ENCODE measurements at regions not wholly inside any gene's neighbourhood (a gene's known extent, or its start where the extent isn't known, plus 50 kb on each side); places are given as distances from the start of the nearest gene placed in this dataset.

GRCh38 chr2:220552790-220553535 lies 925.5 kb downstream of the SLC4A3 start:
- ATAC-seq: no peak
- intact Hi-C loops (cut with DNase I): no loop called here

DNA sequence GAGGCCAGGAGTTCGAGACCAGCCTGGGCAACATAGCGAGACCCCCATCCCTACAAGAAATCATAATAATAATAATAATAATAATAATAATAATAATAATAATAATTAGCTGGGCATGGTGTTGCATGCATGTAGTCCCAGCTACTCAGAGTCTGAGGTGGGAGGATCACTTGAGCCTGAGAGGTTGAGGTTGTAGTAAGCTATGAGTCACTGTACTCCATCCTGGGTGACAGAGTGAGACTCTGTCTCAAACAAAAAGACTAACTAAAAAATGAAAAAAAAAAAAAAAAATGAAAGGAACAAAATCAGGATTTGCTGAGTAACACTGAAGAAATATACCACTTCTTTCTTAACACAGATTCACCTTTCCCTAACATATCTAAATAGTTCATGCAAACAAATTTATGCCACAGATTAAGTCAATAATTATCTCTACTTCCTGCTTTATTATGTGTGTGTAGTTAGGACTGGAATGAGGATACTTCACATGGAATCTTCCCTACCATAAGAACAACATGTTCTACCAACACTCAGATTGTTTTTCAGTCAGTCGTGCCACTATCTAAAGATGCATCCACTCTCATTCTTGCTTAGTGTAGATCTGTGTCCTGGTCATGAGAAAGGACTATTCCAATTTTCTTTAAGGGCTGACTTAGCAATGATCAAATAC lies 928.7 kb downstream of the SLC4A3 start:
- intact Hi-C loops (cut with DNase I): no loop called here
- no peak for ATAC-seq

More at GRCh38 chr2:220552790-220553535, 925.5 kb downstream of the SLC4A3 start:
- no peak for DNase-seq

GRCh38 chr2:220556658-220557057 lies 929.2 kb downstream of the SLC4A3 start:
- intact Hi-C loops (cut with DNase I): no loop called here
- DNase-seq (no peak), ATAC-seq (no peak)

More for the DNA sequence above, 928.7 kb downstream of the SLC4A3 start:
- no peak for DNase-seq

GRCh38 chr2:220560192-220560591 lies 932.8 kb downstream of the SLC4A3 start:
- no peak for ATAC-seq
- intact Hi-C loops (cut with DNase I): no loop called here
- no peak for DNase-seq

DNA sequence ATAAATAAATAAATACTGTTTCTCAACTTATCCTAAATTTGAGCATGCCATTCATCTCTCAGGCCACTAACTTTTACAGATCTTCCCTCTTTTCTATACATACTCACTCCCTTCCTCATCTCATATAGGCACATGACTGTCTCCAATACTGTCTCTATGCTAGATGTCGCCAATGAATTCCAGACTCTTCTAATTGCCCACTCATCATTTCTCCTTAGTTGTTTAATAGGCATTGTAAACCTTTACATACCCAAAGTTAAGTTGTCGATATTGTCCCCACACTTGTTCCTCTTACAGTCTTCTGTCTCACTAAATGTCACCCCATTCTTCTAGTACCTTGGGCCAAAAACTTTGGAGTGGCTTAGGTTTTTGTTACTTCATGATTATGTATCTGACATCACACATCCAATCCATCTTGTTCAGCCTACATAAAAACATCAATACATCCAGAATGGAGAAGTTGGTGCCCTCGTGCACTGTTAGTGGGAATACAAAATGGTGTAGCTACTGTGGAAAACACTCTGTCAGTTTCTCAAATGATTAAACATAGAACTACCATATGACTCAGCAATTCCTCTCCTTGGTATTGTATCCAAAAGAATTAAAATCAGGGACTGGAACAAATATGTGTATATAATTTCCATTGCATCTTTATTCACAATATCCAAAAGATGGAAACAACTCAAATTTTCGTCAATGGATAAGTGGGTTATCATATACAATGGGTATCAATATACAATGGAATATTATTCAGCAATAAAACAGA lies 935.1 kb downstream of the SLC4A3 start:
- no peak for DNase-seq
- intact Hi-C loops (cut with DNase I): no loop called here
- no peak for ATAC-seq

GRCh38 chr2:220568296-220568695 lies 940.9 kb downstream of the SLC4A3 start:
- ATAC-seq (no peak), DNase-seq (no peak)
- intact Hi-C loops (cut with DNase I): no loop called here

GRCh38 chr2:220569112-220569897 lies 941.9 kb downstream of the SLC4A3 start:
- ATAC-seq: no peak

GRCh38 chr2:220572385-220572784 lies 945.0 kb downstream of the SLC4A3 start:
- DNase-seq (no peak), ATAC-seq (no peak)
- intact Hi-C loops (cut with DNase I): no loop called here

More at GRCh38 chr2:220569112-220569897, 941.9 kb downstream of the SLC4A3 start:
- intact Hi-C loops (cut with DNase I): no loop called here
- no peak for DNase-seq

DNA sequence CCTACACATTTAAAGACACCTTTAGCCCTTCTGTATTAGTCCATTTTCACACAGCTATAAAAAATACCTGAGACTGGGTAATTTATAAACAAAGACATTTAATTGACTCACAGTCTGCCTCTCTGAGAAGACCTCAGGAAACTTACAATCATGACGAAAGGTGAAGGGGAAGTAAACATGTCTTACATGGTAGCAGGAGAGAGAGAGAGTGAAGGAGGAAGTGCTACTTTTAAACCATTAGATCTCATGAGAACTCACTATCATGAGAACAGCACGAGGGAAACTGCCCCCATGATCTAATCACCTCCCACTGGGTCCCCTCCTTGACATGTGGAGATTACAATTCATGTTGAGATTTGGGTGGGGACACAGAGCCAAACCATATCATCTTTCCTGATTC lies 946.6 kb downstream of the SLC4A3 start:
- intact Hi-C loops (cut with DNase I): no loop called here
- ATAC-seq (no peak), DNase-seq (no peak)

- no peak for DNase-seq
These were observed 948.5 kb downstream of the SLC4A3 start for GRCh38 chr2:220575963-220576362.

GRCh38 chr2:220579452-220579851 lies 952.0 kb downstream of the SLC4A3 start:
- intact Hi-C loops (cut with DNase I): no loop called here
- no peak for ATAC-seq

More at GRCh38 chr2:220575963-220576362, 948.5 kb downstream of the SLC4A3 start:
- intact Hi-C loops (cut with DNase I): no loop called here
- no peak for ATAC-seq

DNA sequence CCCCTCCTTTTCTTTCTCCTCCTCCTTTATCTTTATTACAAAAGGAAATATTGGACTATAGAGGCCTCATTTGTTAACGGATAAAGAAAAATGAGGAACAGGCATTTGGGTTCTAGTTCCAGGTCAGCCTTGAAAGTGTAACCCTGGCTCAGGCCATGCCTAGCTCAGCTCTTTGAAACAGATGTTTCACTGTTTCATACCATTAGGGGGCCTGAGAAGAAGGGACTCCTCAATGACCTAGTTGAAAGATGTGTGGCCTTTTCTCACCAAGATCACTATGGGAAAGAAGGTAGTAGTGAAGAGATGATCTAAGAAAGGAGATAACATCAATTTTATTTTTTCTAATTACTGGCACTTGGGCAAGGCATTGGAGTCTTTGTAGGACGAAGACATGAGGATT lies 952.7 kb downstream of the SLC4A3 start:
- intact Hi-C loops (cut with DNase I): no loop called here
- DNase-seq (no peak), ATAC-seq (no peak)

More at GRCh38 chr2:220579452-220579851, 952.0 kb downstream of the SLC4A3 start:
- no peak for DNase-seq

GRCh38 chr2:220583725-220584124 lies 956.3 kb downstream of the SLC4A3 start:
- DNase-seq: no peak
- no peak for ATAC-seq
- intact Hi-C loops (cut with DNase I): no loop called here

GRCh38 chr2:220585241-220585640 lies 957.8 kb downstream of the SLC4A3 start:
- no peak for DNase-seq
- no peak for ATAC-seq
- intact Hi-C loops (cut with DNase I): no loop called here

- DNase-seq (no peak), ATAC-seq (no peak)
- intact Hi-C loops (cut with DNase I): no loop called here
These were observed 959.6 kb downstream of the SLC4A3 start for GRCh38 chr2:220586980-220587530.

- ATAC-seq (no peak), DNase-seq (no peak)
- intact Hi-C loops (cut with DNase I): no loop called here
These were observed 960.7 kb downstream of the SLC4A3 start for GRCh38 chr2:220588148-220588547.

DNA sequence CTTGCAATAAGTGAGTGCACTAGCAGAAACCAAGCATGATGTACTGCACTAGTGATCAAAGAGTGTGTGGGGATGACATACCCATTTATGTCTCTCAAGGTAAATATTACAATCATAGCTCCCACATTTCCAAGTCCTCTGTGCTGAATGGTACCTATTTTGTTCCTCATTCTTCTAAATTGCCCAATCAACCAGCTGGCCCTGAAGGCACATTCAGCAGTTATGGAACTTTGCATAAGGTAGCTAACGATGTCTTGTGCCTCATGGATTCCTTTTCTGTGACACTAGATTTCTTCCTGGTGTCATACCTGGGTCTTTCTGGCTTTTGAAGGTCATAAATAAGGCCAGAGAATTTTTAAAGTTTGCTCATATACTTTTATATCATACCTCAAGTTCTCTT lies 963.0 kb downstream of the SLC4A3 start:
- intact Hi-C loops (cut with DNase I): no loop called here
- no peak for DNase-seq
- no peak for ATAC-seq

DNA sequence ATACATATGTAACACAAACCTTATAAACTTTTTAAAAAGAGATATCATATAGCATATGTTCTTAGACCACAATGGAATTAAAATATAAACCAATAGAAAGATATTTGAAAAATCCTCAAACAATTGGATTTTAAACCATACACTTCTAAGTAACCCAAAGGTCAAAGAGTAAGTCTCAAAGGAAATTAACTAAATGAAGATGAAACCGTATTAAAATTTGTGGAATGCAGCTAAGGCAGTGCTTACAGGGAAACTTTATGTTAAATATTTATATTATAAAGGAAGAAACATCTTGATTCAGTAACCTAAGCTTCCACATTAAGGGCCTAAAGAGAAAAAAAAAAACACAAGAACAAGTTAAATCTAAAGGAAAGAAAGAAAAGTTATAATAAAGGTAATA lies 966.1 kb downstream of the SLC4A3 start:
- ATAC-seq (no peak), DNase-seq (no peak)
- intact Hi-C loops (cut with DNase I): no loop called here

GRCh38 chr2:220601674-220602073 lies 970.4 kb downstream of the EPHA4 start:
- intact Hi-C loops (cut with DNase I): no loop called here
- no peak for DNase-seq
- ATAC-seq: no peak
